ENCODE measurements at regions not wholly inside any gene's neighbourhood (a gene's known extent, or its start where the extent isn't known, plus 50 kb on each side); places are given as distances from the start of the nearest gene placed in this dataset.

DNA sequence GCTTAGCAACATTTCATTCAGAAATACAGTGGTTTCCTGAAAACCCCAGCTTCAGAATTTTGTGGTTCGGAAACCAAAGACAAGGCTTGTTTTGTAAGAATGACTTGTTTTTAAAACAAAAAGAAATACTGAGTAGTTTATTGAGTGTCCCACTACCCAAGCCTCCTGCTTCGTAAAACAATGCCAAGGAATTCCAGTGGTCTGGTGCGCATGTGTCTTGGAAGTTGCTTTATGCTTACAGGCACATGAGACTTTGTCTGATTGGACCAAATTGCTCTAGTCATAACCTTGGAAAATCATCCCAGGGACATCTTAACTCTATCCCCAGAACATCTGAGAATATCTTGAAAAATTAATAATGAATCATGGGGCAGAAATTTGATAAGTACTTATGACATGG lies 77.1 kb upstream of the FST start:
- intact Hi-C loops (cut with DNase I), result no loop called here
- WGBS, 2 donors, result 81 to 84% methylated on average over 3 of the region's 3 CpGs
- DNase-seq, result no peak
- no peak overlapping the region for H3K4me3 ChIP-seq (replicated peaks in 1 of 3)
- H3K4me1 ChIP-seq, result no peaks in the 10 kb centered on the region
- no peaks in the 10 kb centered on the region for H3K36me3 ChIP-seq
- no peak overlapping the region for H3K27ac ChIP-seq
- H3K9me3 ChIP-seq, result no peaks in the 10 kb centered on the region
- no peak for TF ChIP-seq POLR2A (IDR thresholded peaks at IDR 0.05)
- TF ChIP-seq, protein P1, sequence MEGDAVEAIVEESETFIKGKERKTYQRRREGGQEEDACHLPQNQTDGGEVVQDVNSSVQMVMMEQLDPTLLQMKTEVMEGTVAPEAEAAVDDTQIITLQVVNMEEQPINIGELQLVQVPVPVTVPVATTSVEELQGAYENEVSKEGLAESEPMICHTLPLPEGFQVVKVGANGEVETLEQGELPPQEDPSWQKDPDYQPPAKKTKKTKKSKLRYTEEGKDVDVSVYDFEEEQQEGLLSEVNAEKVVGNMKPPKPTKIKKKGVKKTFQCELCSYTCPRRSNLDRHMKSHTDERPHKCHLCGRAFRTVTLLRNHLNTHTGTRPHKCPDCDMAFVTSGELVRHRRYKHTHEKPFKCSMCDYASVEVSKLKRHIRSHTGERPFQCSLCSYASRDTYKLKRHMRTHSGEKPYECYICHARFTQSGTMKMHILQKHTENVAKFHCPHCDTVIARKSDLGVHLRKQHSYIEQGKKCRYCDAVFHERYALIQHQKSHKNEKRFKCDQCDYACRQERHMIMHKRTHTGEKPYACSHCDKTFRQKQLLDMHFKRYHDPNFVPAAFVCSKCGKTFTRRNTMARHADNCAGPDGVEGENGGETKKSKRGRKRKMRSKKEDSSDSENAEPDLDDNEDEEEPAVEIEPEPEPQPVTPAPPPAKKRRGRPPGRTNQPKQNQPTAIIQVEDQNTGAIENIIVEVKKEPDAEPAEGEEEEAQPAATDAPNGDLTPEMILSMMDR (IDR thresholded peaks at IDR 0.05), result no peak
- no peaks in the 10 kb centered on the region for H3K27me3 ChIP-seq

DNA sequence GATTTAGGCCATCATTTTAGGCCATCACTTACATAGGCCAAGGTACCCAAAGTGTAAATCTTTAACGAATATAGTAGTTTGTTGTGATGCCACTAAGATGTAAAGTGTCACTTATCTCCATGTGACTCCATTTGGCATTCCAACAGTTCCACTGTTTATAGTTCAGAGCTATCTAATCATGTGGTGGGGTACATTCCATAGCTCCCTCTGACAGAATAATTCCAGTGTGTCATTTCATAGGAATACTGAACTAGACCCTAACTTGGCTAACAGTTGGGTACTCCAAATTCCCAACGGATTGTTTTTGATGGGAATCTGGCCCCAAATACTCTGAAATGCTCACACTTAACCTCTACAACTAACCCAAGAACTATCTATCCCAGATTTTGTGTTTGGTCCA lies 76.7 kb upstream of the FST start:
- H3K27me3 ChIP-seq, result no peaks in the 10 kb centered on the region
- 61 to 75% methylated on average over 2 of the region's 2 CpGs for WGBS, 2 donors
- no peak for DNase-seq
- TF ChIP-seq, protein P1 (IDR thresholded peaks at IDR 0.05), result no peak
- no peak for TF ChIP-seq POLR2A (IDR thresholded peaks at IDR 0.05)
- H3K36me3 ChIP-seq, result no peaks in the 10 kb centered on the region
- H3K27ac ChIP-seq, result no peak overlapping the region
- H3K4me3 ChIP-seq (replicated peaks in 1 of 3), result no peak overlapping the region
- intact Hi-C loops (cut with DNase I), result no loop called here
- no peaks in the 10 kb centered on the region for H3K9me3 ChIP-seq
- no peaks in the 10 kb centered on the region for H3K4me1 ChIP-seq

DNA sequence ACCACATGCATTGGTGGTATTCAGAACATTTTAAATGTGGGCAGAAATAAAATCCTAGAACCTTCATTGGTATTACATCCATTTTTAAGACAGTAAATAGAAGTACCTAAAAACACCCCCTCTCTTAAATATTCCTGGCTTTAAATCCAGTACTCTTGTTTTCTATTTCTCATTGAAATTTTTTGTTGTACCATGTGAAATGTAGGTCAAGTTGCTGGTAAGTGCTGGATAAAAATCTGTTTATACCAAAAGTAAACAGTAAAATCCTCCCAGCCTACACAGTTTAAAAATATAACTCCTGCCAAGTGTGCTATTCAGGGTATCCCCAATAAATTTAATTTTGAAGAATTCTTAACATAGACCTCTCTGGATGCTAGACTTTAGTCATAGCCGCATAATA lies 75.0 kb upstream of the FST start:
- intact Hi-C loops (cut with DNase I), result no loop called here
- TF ChIP-seq, protein P1 (IDR thresholded peaks at IDR 0.05), result no peak
- no peak for TF ChIP-seq POLR2A (IDR thresholded peaks at IDR 0.05)
- H3K9me3 ChIP-seq, result no peaks in the 10 kb centered on the region
- no peak overlapping the region for H3K27ac ChIP-seq
- no peaks in the 10 kb centered on the region for H3K4me1 ChIP-seq
- DNase-seq, result no peak
- 93 to 94% methylated on average over 1 of the region's 1 CpG for WGBS, 2 donors
- H3K4me3 ChIP-seq (replicated peaks in 1 of 3), result no peak overlapping the region
- no peaks in the 10 kb centered on the region for H3K27me3 ChIP-seq
- no peaks in the 10 kb centered on the region for H3K36me3 ChIP-seq

DNA sequence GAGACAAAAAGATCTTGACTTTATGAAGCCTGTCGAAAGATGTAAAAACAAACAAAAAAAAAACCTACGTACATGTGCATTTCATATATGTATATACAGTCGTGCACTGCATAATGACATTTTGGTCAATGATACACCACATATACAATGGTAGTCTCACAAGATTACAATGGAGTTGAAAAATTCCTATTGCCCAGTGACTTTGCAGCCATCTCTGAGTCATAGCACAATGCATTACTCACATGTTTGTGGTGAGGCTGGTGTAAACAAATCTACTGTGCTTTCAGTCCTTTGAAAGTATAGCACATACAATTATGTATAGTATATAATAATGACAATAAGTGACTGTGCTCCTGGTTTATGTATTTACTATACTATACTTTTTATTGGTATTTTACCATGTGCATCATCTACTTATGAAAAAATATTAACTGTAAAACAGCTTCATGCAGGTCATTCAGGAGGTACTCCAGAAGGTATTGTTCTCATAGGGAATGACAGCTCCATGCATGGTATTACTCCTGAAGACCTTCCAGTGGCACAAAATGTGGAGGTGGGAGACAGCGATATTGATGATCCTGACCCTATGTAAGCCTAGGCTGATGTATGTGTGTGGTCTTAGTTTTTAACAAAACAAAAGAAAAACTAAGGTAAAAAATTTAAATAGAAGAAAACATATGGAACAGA lies 73.7 kb upstream of the FST start:
- intact Hi-C loops (cut with DNase I), result no loop called here
- no peak overlapping the region for H3K4me3 ChIP-seq (replicated peaks in 1 of 3)
- H3K36me3 ChIP-seq, result no peaks in the 10 kb centered on the region
- no peaks in the 10 kb centered on the region for H3K4me1 ChIP-seq
- WGBS, 2 donors, result 94% methylated on average over 4 of the region's 4 CpGs
- H3K9me3 ChIP-seq, result no peaks in the 10 kb centered on the region
- no peak overlapping the region for H3K27ac ChIP-seq
- no peak for TF ChIP-seq POLR2A (IDR thresholded peaks at IDR 0.05)
- TF ChIP-seq, protein P1 (IDR thresholded peaks at IDR 0.05), result no peak
- no peaks in the 10 kb centered on the region for H3K27me3 ChIP-seq
- no peak for DNase-seq

DNA sequence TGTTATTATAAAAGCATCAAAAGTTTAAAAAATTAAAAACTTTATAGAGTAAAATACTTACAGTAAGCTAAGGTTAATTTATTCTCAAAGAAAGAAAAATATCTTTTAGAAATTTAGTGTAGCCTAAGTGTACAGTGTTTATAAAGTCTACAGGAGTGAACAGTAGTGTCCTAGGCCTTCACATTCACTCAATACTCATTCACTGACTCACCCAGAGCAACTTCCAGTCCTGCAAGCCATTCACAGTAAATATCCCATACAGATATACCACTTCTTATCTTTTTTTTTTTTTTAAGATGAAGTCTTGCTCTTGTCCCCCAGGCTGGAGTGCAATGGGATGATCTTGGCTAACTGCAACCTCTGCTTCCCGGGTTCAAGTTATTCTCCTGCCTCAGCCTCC lies 73.1 kb upstream of the FST start:
- TF ChIP-seq, protein P1 (IDR thresholded peaks at IDR 0.05), result no peak
- TF ChIP-seq POLR2A (IDR thresholded peaks at IDR 0.05), result no peak
- Histone ChIP-seq H3K9me3 (no peaks in the 10 kb centered on the region), H3K4me3 (replicated peaks in 1 of 3) (no peak overlapping the region), H3K4me1 (no peaks in the 10 kb centered on the region), H3K27me3 (no peaks in the 10 kb centered on the region), H3K27ac (no peak overlapping the region), H3K36me3 (no peaks in the 10 kb centered on the region)
- DNase-seq, result no peak
- intact Hi-C loops (cut with DNase I), result no loop called here
- 90 to 97% methylated on average over 1 of the region's 1 CpG for WGBS, 2 donors
